ENCODE measurements at regions not wholly inside any gene's neighbourhood (a gene's known extent, or its start where the extent isn't known, plus 50 kb on each side); places are given as distances from the start of the nearest gene placed in this dataset.

DNA sequence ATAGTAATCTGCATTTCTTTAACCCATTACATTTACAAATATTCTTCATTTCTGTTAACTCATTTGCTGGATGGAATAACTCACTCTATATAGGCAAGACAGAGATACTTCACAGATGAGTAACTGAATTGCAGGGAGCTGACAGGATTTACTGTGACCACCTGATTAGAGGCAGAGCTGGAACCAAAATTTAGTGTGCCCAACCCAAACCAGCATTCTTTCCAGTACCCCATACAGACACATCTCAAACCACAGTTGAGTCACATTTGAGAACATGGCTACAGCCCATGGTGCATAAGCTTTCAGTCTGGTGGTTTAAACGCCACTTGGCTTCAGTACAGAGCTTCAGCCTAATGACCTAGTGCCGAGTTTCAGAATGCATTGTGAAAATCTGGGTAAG is 138.4 kb upstream of the TENT5A start:
- TF ChIP-seq ZNF350 (tag by site-specific recombination; IDR thresholded peaks at IDR 0.05) (no peak), SETDB1 (IDR thresholded peaks at IDR 0.05; ENCODE audit: insufficient read length, low read length) (no peak), ZNF645 (tag by site-specific recombination; IDR thresholded peaks at IDR 0.05) (no peak), ZNF292 (tag by site-specific recombination; IDR thresholded peaks at IDR 0.05; ENCODE audit: borderline replicate concordance, low read depth) (no peak), PRDM1 (tag by site-specific recombination; IDR thresholded peaks at IDR 0.05) (no peak), ZNF610 (tag by site-specific recombination; IDR thresholded peaks at IDR 0.05; ENCODE audit: borderline replicate concordance) (no peak), ZNF707 (tag by site-specific recombination; IDR thresholded peaks at IDR 0.05) (no peak), ZNF510 (tag by site-specific recombination; IDR thresholded peaks at IDR 0.05; ENCODE audit: insufficient replicate concordance) (no peak), ZNF302 (tag by site-specific recombination; IDR thresholded peaks at IDR 0.05; ENCODE audit: low read depth) (no peak), ZNF121 (tag by site-specific recombination; IDR thresholded peaks at IDR 0.05) (no peak)
- TF ChIP-seq, protein P1, sequence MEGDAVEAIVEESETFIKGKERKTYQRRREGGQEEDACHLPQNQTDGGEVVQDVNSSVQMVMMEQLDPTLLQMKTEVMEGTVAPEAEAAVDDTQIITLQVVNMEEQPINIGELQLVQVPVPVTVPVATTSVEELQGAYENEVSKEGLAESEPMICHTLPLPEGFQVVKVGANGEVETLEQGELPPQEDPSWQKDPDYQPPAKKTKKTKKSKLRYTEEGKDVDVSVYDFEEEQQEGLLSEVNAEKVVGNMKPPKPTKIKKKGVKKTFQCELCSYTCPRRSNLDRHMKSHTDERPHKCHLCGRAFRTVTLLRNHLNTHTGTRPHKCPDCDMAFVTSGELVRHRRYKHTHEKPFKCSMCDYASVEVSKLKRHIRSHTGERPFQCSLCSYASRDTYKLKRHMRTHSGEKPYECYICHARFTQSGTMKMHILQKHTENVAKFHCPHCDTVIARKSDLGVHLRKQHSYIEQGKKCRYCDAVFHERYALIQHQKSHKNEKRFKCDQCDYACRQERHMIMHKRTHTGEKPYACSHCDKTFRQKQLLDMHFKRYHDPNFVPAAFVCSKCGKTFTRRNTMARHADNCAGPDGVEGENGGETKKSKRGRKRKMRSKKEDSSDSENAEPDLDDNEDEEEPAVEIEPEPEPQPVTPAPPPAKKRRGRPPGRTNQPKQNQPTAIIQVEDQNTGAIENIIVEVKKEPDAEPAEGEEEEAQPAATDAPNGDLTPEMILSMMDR (tag by site-specific recombination; IDR thresholded peaks at IDR 0.05): no peak
- TF ChIP-seq, protein P2, sequence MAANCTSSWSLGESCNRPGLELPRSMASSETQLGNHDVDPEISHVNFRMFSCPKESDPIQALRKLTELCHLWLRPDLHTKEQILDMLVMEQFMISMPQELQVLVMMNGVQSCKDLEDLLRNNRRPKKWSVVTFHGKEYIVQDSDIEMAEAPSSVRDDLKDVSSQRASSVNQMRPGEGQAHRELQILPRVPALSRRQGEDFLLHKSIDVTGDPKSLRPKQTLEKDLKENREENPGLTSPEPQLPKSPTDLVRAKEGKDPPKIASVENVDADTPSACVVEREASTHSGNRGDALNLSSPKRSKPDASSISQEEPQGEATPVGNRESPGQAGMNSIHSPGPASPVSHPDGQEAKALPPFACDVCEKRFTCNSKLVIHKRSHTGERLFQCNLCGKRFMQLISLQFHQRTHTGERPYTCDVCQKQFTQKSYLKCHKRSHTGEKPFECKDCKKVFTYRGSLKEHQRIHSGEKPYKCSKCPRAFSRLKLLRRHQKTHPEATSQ (tag by site-specific recombination; IDR thresholded peaks at IDR 0.05): no peak

Measured in HEK293 (cell line).